ENCODE measurements at regions not wholly inside any gene's neighbourhood (a gene's known extent, or its start where the extent isn't known, plus 50 kb on each side); places are given as distances from the start of the nearest gene placed in this dataset.
"Not testable (repeated sequence)": the region's sequence is repeated elsewhere in the genome, so short reads cannot be mapped to it uniquely, and the experiment has no call there.

DNA sequence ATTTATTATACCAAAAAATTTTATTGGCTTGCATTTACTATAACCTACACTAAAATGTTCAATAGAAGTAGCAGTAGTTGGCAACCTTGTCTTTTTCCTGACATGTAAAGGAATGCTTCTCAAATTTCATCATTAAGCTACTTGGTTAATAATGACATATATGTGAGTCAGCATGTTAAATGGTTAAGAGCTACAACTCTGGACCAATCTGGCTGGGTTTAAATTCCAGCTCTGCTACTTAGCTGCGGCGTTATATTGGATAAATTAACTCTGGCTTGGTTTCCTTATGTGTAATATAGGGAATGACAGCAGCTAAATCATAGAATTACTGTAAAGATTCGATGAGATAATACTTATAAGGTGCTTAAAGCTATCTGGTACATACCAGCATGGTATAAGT is 53.7 kb upstream of the OTOGL start:
- no peak for DNase-seq

DNA sequence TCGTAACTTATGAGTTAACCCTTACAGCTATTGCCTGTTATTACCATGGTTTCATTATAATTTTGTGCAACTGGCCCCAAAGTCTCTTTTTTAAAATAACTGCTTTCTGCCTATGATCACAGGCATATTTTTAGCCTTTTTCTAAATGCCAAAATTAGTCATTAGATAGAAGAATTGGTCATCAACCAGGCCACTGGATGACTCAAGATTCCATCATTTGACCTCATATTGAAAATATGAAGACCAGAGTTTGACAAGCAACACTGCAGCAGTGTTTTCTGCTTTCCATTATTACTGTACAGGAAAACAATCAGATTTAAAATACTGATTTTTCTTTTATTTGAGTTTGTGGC is 54.7 kb upstream of the OTOGL start:
- DNase-seq, result no peak

DNA sequence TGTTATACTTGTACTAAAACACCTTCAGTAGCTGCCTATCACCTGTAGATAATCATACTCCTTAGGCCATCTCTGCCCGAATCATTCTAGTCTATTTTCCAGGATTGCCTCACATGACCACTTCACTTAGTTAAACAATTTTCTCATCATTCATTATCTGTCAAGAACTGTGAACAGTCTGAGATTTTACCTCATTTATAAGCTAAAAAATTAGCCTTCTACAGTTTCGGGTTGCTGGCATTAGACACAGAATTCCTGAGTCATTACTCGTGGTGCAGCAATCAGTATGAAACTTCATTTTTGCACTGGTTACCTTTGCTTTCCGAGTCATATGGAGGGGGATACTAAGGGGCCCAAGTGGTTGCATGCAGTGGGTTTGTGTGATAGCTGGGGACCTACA is 57.6 kb upstream of the OTOGL start:
- no peak for DNase-seq

DNA sequence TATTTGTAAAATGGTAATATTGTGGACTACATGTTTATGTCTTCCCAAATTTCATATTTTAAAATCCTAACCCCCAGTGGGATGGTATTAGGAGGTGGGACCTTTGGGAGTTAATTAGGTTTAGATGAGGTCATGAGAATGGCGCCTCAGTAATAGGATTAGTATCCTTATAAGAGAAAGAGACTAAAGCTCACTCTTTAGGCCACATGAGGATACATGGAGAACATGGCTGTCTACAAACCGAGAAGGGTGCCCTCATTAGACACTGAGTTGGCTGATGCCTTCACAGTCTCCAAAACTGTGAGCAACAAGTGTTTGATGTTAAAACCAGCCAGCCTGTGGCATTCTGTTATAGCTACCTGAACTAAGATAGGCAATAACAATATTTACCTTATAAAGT is 58.3 kb upstream of the OTOGL start:
- no peak for DNase-seq

DNA sequence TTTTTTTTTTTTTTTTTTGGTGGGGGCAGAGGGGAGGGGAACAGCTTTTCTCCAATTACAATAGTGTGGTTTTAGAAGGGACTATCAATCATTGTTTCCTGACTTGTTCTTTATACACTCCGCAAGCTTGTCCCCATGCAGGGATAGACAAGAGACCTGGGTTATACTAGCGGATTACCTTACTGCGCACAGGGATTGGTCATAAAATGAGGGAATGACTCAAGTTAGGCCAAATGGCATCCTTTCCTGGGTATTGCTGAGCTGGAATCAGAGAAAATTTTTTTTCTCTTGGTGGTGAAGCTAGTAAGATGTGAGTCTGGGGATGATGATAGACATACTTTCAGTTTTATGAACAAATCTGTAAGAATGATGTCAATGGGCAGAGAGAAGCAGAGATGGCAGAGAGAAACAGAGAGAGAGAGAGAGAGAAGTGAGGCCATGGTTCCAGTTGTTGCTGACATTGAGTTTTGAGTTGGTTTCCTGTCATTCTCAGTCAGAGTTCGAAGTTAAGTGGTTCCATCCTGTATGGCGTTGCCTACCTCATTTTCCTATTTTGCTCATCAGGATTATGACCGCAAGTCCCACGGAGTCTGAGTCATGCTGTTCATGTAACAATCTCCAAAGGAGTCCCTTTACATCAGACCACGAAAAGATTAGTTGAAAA is 59.1 kb upstream of the OTOGL start:
- peak; percentile 35 for DNase-seq

DNA sequence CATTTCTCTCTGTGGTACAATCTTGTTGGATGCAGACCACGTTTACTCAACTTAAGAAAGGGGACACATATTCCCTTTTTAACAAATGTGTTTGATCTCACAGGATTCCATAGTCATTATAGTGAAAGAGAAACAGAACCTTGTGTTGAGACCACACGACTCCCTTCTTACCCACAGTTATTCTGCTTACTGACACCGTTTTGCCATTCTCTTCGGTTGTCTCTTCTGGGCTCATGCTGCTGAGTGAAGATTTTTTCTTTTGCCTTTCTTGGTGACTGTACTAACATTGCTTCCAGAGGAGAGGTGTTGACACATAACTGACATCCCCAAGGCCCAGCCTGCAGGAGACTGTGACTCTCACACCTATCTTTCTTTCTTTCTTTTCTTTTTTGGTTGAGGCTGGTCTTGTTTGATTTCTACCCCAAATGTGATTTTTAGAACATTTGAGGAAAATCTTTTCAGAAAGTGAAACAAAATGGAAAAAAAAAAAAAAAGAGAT is 61.2 kb upstream of the OTOGL start:
- DNase-seq, result no peak

DNA sequence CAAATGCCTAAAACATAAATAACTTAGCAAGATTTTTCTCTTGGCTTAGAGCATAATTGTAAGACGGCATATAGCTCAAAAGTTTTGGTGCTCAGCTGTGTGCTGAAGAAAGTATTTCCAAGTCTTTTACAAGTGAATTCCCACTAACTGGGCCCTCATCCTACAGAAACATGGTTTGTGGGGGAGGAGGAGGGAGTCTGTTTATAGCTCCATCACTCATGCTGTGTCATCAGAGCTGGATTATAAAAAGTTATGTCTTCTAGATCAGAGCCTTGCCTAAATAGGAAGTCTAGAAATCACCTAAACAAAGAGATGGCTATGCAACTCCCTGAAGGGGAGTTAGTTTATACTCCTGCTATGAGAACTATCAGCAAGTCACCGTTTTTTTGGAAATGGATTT is 65.9 kb upstream of the OTOGL start:
- DNase-seq, result no peak

DNA sequence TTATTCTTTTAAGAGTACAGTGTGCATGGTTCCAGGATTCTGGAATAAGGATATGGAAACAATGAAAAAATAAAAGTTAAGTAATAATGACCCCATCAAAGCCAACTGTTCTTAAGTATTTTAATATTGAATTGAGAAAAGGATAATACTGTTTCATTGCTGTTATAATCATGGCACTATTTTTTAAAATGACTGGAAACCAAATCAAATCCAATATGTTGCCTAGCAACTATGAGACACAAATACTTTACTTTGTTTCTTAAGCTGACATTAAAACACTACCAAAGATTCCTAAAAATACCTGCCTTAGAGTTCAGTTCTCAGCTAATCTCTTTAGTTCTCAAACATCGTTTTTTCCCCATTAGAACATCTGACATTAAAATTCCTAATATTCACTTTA is 66.4 kb upstream of the OTOGL start:
- DNase-seq, result no peak

DNA sequence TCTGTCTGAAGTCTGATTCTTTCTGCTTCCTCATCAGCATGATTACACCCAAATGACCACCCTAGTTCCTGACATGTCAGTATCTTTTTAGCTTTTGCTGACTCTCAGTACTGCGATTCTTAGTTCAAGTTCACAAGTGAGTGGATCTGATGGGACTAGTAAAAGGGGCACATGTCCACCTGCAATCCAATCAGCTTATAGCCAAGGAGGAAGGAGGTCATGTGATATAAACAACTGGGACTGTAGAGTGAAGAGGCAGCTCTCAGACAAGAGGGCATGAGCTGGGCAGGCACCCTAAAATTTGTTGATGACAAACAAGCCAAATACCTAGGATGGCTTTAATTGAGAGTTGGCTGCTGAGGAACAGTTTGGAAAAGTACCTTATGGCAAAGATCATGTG is 68.1 kb upstream of the OTOGL start:
- no peak for DNase-seq

DNA sequence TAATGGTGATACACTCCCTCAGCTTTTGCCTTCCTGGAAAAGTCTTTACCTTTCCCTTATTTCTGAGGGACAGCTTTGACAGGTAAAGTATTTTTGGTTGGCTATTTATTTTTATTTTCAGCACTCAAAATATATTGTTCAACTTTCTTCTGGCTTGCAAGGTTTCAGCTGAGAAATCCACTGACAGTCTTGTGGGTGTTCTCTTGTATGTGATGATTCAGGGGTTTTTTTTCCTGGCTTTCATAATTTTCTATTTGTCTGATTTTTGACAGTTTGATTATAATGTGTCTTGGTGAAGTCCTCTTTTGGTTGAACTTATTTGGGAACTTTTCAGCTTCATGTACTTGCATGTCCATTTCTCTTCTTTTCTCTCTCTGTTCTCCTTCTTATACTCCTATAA is 73.7 kb upstream of the OTOGL start:
- no peak for DNase-seq

DNA sequence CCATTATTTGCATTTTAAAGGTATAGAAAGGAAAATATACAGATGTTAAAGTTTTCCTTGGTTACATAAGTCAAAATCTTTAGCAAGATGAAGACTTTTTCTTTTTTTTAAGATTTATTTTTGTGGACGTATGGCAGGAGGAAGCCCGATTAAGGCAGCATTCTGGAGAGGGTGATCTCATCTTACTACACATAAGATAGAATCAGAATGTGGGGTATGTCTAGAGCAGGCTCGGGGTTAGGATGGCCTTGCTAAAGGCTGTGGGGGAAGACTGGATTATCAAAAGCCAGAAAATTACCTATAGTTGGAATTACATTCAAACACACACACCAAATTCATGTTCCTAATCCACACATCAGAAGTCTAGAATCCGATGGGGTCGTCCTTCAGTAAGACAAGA is 79.6 kb upstream of the OTOGL start:
- DNase-seq, result no peak

DNA sequence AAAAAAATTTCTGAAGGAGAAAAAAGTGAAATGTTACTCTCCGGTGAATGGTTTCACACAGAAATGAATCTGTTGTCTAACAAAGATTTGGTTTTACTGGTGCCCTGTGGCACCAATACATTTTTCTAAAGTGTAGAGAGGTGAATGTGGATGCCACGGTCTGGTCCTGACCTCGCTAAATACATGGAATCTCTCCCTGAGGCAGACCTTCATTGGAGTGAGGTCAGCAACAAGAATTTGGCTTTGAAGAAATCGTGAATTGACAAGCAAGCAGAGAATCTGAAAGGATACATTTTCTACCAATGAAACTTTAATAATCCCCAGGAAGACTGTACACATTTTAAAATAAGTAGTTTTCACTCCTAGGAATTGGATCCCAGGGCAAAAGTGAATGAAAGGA is 81.2 kb upstream of the OTOGL start:
- DNase-seq, result no peak

DNA sequence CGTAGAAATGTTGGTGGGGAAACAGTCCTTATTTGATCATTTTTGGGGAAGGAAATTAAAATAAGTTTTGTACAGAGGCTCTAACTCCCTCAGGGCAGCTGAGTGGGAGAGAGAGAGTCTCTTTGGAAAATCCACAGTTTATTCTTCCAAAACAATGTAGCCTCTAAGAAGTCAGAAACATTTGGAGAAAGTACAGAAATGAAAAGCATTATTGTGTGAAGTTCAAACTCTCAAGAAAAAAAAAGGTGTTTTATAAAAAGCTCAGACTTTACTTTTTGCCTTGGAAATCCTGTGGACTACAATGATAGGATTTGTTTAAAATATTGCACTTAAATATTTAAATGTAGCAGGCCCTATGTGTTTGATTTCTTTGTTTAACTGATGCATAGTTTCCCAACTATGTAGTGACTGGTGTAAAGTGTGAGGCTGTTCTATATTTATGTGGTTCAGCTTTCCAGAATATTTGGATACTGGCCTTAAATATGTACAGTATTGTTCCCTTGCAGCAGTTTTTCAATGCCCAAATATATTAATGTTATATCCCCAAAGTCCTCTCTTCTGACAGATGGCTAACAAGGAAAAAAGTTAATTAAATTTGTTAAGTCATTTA is 82.0 kb upstream of the OTOGL start:
- DNase-seq, result no peak

DNA sequence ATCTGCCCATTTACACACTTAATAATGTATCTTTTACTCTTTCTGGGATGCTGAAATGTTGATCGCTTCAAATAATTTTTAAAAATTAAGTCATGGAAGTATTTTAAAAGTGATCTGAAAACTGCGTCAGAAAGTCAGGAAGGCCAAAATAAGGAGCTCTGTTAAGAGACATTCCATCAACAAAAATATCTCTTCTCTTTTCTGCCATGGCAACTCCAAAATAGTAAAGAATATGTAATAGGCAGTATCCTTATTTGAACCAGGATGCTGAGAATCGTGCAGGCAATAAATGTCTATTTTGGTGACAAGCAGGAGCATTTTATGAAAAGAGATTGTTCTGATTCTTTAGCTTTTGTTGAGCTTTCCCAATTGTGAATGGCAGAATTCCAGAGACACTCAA is 81.8 kb upstream of the PPP1R12A start:
- DNase-seq, result no peak

DNA sequence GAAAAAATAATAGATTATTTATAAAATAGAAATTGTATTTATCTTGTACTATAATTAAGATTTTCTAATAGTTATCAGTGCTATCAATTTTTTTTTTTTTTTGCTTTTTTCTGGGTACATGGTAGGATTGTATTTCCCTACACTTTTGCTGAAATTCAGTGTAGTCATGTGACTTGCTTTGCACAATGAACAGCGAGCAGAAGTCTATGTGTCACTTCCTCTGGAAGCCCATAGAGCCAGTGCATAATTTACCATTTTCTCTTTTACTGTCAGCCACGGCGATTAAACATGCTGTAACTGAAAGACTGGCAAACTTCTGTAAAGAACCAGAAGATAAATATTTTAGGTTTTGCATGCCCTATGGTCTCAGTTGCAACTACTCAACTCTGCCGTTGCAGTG is 80.8 kb upstream of the PPP1R12A start:
- no peak for DNase-seq

DNA sequence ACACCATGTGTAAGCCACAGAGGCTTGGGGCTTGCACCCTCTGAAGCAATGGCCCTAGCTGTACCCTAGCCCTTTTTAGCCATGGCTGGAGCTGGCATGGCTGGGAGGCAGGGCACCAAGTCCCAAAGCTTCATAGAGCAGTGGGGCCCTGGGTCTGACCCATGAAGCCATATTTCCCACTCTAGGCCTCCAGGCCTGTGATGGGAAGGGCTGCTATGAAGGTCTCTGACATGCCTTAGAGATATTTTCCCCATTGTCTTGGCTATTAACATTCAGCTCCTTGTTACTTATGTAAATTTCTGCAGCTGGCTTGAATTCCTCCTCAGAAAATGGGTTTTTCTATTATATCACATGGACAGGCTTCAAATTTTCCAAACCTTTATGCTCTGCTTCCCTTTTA is 68.8 kb upstream of the PPP1R12A start:
- not testable (repeated sequence) for DNase-seq

DNA sequence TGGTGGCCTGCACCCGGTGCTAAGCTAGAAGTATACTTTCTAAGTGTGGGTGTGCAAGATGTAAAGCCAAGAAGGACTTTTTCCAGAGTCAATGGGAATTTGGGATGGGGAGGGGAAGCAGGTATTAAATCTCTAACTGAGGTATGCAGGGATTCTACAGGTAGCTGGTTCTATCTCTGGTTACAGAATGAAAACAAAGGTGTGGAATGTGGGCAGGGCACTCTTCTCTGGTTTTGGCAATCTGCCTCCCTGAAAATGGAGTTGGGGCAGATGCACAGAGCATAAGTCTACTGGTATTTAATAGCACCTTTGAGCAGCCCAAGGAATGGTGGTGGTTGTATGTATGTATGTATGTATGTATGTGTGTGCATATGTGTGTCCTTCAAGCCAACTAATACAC is 66.7 kb upstream of the PPP1R12A start:
- no peak for DNase-seq

DNA sequence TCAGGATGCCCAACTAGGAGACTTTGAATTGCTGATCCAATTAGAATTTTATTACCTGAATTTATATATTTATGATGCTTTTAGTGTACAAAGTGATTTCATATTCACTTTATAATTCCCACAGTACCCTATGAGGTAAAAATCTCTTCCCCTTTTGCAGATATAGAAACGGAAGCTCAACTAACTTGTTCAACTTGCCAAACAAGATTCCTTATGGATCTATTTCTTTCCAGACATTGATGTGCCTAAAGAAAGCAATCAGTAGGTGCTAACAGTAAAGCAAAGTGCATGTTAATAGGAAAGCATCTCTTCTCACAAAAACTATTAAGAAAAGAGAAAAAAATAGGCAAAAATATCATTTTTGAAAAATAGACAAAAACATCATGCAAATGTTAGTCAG is 65.9 kb upstream of the PPP1R12A start:
- DNase-seq, result no peak

DNA sequence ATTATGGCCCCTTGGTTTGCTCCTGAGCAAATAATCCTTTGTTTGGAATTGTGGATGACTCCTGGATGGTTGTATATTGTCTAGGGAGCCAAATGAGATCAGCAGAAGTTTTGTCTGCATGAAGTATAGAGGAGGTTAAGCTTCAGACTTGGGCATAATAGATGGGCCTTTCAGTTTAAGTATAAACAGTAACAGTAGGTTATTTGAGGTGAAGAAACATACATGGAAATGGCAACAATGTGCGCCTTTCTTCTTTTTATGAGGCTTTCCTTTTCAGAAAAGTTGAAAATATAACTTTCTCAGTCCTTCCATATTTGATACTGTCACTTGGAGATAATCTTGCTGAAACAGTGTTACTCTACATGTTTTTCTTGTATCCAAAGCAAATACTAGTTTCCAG is 63.7 kb upstream of the PPP1R12A start:
- DNase-seq, result no peak

DNA sequence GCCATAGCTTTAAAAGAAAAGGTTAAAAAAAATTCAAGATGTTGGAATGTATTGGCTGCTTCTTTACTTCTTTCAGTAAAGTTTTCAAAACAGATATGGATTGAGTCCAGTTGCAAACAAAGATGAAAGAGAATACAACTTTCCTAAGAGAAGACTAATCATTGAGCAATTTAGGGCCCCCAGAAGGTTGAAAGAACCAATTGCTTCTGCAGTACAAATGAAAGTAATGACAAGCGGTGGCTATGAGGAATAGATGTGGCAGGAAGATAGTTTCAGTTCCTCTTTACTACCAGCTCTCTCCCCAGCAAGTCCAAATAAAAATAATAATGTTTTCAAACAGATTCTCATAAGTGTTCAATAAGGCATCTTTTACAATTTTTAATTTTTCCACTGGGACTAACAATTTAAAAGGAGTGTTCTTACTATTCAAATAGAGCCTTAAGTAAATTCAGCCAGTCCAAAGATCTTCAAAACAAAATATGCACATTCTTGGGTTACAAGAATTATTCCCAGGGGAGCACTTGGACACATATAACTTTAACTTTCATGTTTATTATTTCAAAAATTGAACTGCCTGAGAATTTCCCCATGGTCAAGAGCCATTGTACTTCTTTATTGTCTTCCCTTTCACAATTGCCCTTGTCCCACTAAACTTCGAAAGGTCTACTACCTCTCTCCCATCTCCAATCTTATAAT is 62.3 kb upstream of the PPP1R12A start:
- DNase-seq, result no peak

DNA sequence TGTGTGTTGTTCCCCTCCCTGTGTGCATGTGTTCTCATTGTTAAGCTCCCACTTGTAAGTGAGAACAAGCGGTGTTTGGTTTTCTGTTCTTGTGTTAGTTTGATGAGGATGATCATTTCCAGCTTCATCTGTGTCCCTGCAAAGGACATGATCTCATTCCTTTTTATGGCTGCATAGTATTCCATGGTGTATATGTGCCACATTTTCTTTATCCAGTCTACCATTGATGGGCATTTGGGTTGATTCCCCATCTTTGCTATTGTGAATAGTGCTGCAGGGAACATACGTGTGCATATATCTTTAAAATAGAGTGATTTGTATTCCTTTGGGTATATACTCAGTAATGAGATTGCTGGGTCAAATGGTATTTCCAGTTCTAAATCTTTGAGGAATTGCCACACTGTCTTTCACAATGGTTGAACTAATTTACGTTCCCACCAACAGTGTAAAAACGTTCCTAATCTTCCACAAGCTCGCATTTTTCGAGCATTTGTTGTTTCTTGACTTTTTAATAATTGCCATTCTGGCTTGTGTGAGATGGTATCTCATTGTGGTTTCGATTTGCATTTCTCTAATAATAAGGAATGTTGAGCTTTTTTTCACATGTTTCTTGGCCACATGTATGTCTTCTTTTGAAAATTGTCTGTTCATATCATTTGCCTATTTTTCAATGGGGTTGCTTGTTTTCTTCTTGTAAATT is 60.6 kb upstream of the PPP1R12A start:
- DNase-seq, result not testable (repeated sequence)

DNA sequence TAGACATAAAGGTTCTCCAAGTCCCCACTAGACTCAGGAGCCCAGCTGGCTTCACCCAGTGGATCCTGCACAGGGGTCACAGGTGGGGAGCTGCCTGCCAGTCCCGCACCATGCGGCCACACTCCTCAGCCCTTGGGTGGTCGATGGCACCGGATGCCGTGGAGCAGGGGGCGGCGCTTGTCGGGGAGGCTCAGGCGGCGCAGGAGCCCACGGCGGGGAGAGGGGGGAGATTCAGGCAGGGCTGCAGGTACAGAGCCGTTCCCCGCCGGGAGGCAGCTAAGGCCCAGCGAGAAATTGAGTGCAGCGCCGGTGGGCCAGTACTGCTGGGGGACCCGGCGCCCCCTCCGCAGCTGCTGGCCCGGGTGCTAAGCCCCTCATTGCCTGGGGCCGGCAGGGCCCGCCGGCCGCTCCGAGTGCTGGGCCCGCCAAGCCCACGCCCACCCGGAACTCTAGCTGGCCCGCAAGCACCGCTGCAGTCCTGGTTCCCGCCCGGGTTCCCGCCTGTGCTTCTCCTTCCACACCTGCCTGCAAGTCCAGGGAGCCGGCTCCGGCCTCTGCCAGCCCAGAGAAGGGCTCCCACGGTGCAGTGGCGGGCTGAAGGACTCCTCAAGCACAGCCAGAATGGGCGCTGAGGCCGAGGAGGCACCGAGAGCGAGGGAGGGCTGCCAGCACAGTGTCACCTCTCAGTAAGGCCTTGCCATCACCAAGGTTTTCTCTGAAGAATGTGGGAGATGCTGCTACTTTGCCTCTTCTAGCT is 58.4 kb upstream of the PPP1R12A start:
- DNase-seq, result no peak

DNA sequence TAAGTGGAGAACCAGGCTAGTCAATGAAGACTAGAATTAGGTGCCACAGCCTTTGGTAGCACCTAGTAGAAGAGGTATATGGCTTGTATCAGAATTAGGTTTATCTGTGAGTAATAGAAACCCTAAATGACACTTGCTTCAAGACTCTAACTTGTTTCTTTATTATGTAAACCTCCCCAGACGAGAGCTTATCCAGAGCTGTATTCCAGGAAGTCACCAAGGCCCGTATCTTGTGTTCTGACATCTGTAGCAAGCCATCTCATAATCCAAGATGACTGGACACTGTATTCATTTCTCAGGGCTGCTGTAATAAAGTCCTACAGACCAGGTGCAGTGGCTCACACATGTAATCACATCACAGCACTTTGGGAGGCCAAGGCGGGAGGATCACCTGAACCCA is 56.7 kb upstream of the PPP1R12A start:
- no peak for DNase-seq

Data from stimulated activated CD8-positive, alpha-beta memory T cell treated with anti-CD3 and anti-CD28 coated beads, Interleukin-4, amount 100 ng/mL, for 48 hours (primary cell).